ENCODE measurements at regions not wholly inside any gene's neighbourhood (a gene's known extent, or its start where the extent isn't known, plus 50 kb on each side); places are given as distances from the start of the nearest gene placed in this dataset.

DNA sequence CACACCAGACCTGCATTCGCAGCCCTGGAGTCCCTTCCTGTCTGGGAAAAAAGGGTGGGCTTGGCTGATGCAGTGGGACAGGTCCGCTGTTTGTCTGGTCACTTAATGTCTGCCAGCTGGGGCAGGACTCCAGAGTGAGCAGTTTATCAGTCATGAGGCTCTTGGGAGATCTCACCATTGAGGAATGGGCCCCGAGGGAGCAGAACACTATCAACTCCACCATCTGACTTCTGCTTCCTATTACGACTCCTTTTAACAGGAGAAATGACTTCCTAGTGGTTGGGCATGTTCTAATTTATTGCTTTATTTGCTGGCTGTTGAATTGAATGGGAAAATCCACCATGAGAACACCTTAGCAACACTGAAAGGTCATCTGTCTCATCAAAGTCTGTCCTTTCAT is 182.5 kb upstream of the RASSF8 start:
- H3K27ac Mint-ChIP-seq, result peak overlapping the region; percentile 15
- no peak overlapping the region for H3K4me3 Mint-ChIP-seq
- DNase-seq, result peak; percentile 57
- TF ChIP-seq, protein P1, sequence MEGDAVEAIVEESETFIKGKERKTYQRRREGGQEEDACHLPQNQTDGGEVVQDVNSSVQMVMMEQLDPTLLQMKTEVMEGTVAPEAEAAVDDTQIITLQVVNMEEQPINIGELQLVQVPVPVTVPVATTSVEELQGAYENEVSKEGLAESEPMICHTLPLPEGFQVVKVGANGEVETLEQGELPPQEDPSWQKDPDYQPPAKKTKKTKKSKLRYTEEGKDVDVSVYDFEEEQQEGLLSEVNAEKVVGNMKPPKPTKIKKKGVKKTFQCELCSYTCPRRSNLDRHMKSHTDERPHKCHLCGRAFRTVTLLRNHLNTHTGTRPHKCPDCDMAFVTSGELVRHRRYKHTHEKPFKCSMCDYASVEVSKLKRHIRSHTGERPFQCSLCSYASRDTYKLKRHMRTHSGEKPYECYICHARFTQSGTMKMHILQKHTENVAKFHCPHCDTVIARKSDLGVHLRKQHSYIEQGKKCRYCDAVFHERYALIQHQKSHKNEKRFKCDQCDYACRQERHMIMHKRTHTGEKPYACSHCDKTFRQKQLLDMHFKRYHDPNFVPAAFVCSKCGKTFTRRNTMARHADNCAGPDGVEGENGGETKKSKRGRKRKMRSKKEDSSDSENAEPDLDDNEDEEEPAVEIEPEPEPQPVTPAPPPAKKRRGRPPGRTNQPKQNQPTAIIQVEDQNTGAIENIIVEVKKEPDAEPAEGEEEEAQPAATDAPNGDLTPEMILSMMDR (IDR thresholded peaks at IDR 0.05), result no peak
- H3K27me3 Mint-ChIP-seq (ENCODE audit: low read depth, poor library complexity), result no peaks in the 10 kb centered on the region
- no peaks in the 10 kb centered on the region for H3K36me3 Mint-ChIP-seq (ENCODE audit: low read depth)
- H3K9me3 Mint-ChIP-seq, result no peaks in the 10 kb centered on the region
- H3K4me1 Mint-ChIP-seq, result peaks cover 30% of the 10 kb centered on the region

DNA sequence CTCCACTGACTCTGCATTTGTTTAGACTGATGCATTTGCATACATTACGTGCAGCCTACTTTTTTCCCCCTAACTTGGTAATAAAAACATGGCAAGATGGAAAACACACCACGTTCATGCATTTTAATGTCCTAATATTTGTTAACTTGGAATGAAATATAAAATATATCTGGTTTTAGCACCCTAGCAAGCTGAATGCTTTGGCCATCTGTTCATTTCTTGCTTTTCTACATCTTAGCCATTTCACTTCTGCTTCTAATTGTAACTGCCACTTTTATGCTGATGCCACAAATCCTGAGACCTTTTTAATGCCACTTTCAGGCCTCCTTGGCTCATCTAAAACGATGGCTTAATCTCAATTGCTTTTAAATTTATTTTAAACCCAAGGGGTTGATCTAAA is 177.7 kb upstream of the RASSF8 start:
- no peaks in the 10 kb centered on the region for H3K9me3 Mint-ChIP-seq
- H3K4me3 Mint-ChIP-seq, result no peak overlapping the region
- H3K27ac Mint-ChIP-seq, result no peak overlapping the region
- H3K4me1 Mint-ChIP-seq, result peaks cover 48% of the 10 kb centered on the region
- TF ChIP-seq, protein P1 (IDR thresholded peaks at IDR 0.05), result no peak
- no peaks in the 10 kb centered on the region for H3K27me3 Mint-ChIP-seq (ENCODE audit: low read depth, poor library complexity)
- no peak for DNase-seq
- H3K36me3 Mint-ChIP-seq (ENCODE audit: low read depth), result no peaks in the 10 kb centered on the region

DNA sequence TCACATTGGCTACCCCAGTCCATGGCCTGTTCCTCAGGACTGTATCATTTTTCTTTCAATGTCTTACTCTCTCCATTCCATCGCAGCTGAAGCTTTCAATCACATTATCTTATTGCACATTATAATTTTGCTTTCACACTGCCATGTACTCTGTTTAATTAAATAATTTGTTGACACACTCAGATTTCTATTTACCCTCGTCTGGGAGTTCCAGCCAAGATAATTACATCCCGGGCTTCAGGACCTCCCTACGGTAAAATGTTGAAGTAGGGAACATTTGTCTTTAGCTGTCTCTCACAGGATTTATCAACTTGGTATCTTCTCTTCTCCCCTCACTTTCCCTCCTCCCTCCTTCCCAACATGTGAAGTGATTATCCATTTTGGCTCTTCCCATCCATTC is 177.2 kb upstream of the RASSF8 start:
- Mint-ChIP-seq H3K4me1 (peaks cover 43% of the 10 kb centered on the region), H3K36me3 (ENCODE audit: low read depth) (no peaks in the 10 kb centered on the region), H3K4me3 (no peak overlapping the region), H3K9me3 (no peaks in the 10 kb centered on the region), H3K27ac (no peak overlapping the region), H3K27me3 (ENCODE audit: low read depth, poor library complexity) (no peaks in the 10 kb centered on the region)
- TF ChIP-seq, protein P1 (IDR thresholded peaks at IDR 0.05), result no peak
- no peak for DNase-seq

DNA sequence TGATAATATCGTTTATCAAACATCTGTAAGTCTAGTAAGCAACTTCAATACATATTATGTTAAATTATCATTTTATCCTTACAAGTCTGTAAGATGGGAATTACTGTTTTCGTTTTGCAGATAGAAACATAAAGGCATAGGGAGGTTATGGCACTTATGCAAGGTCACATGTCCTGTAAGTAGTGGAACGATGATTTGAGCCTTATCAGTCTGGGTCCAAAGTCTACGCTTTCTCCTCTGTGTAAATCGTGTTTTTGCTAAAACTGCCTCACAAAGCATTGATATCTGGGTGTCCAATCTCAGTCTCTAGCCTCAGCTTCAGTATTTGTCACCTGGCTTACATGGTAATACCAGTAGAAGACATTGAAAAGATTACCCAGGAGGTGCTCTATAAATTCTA is 174.9 kb upstream of the RASSF8 start:
- TF ChIP-seq, protein P1 (IDR thresholded peaks at IDR 0.05), result no peak
- H3K27ac Mint-ChIP-seq, result no peak overlapping the region
- H3K4me1 Mint-ChIP-seq, result peaks cover 30% of the 10 kb centered on the region
- no peak overlapping the region for H3K4me3 Mint-ChIP-seq
- H3K27me3 Mint-ChIP-seq (ENCODE audit: low read depth, poor library complexity), result no peaks in the 10 kb centered on the region
- no peaks in the 10 kb centered on the region for H3K36me3 Mint-ChIP-seq (ENCODE audit: low read depth)
- no peaks in the 10 kb centered on the region for H3K9me3 Mint-ChIP-seq
- DNase-seq, result no peak

DNA sequence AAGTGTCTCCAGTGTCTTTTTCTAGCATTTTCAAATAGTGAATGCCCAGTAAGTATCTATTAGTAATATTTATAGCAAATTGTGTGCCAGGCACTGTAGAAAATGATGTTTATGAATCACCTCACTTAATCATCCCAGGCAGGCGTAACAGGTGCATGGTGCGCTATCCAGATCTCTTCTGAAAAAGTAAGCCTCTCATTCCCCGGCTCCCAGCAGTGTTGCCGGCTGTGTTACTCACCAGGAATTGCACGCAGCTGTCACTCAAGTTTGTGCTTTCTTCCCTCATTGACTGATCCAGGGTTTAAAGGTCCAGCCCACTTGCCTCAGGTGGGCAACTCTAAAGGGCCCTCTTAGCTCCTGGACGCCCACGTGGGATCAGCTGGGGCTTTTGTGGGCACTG is 173.8 kb upstream of the RASSF8 start:
- Mint-ChIP-seq H3K27ac (no peak overlapping the region), H3K9me3 (no peaks in the 10 kb centered on the region), H3K36me3 (ENCODE audit: low read depth) (no peaks in the 10 kb centered on the region), H3K4me1 (peaks cover 30% of the 10 kb centered on the region), H3K4me3 (no peak overlapping the region), H3K27me3 (ENCODE audit: low read depth, poor library complexity) (no peaks in the 10 kb centered on the region)
- no peak for DNase-seq
- TF ChIP-seq, protein P1 (IDR thresholded peaks at IDR 0.05), result no peak

DNA sequence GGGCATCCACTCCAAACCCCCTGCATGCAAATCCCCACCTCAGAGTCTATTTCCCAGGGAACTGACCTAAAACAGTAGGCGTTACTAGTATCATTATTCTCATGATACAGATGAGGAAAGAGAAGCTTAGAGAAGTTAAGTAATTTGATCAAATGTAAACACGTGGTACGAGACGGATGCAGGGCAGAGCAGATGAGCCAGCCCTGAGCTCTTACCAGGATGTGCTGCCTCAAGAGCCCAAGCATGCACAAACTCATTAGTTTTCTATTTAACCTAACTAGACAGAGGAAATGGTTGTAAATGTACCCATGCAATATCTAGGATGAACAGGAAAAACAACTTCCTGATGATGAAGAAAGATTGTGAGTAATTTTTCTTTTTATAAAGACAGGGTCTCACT is 173.3 kb upstream of the RASSF8 start:
- H3K9me3 Mint-ChIP-seq, result no peaks in the 10 kb centered on the region
- no peak overlapping the region for H3K4me3 Mint-ChIP-seq
- TF ChIP-seq, protein P1 (IDR thresholded peaks at IDR 0.05), result no peak
- no peaks in the 10 kb centered on the region for H3K27me3 Mint-ChIP-seq (ENCODE audit: low read depth, poor library complexity)
- H3K36me3 Mint-ChIP-seq (ENCODE audit: low read depth), result no peaks in the 10 kb centered on the region
- H3K4me1 Mint-ChIP-seq, result peaks cover 30% of the 10 kb centered on the region
- no peak for DNase-seq
- no peak overlapping the region for H3K27ac Mint-ChIP-seq

Data from nephron progenitor cell (in vitro differentiated cells).